ENCODE measurements at regions not wholly inside any gene's neighbourhood (a gene's known extent, or its start where the extent isn't known, plus 50 kb on each side); places are given as distances from the start of the nearest gene placed in this dataset.
"Not testable (repeated sequence)": the region's sequence is repeated elsewhere in the genome, so short reads cannot be mapped to it uniquely, and the experiment has no call there.

- no peak for TF ChIP-seq CTCF (IDR thresholded peaks at IDR 0.05; ENCODE audit: low read depth, low read length, missing control alignments)
- no peak for DNase-seq (ENCODE audit: extremely low read depth, low read depth)
- no peak overlapping the region for H3K4me3 ChIP-seq (replicated peaks; ENCODE audit: low read depth, low read length)
Observed at GRCh38 chr1:79896140-79896539, 889.6 kb upstream of the ADGRL4 start.

GRCh38 chr1:79895573-79895972 lies 889.0 kb upstream of the ADGRL4 start:
- DNase-seq (ENCODE audit: extremely low read depth, low read depth), result no peak
- no peak overlapping the region for H3K4me3 ChIP-seq (replicated peaks; ENCODE audit: low read depth, low read length)
- TF ChIP-seq CTCF (IDR thresholded peaks at IDR 0.05; ENCODE audit: low read depth, low read length, missing control alignments), result no peak

GRCh38 chr1:79894129-79894528 lies 887.6 kb upstream of the ADGRL4 start:
- not testable (repeated sequence) for DNase-seq (ENCODE audit: extremely low read depth, low read depth); H3K4me3 ChIP-seq (replicated peaks; ENCODE audit: low read depth, low read length)

GRCh38 chr1:79887059-79887458 lies 880.5 kb upstream of the ADGRL4 start:
- no peak for TF ChIP-seq CTCF (IDR thresholded peaks at IDR 0.05; ENCODE audit: low read depth, low read length, missing control alignments)
- no peak overlapping the region for H3K4me3 ChIP-seq (replicated peaks; ENCODE audit: low read depth, low read length)
- DNase-seq (ENCODE audit: extremely low read depth, low read depth), result no peak

GRCh38 chr1:79885101-79885500 lies 878.6 kb upstream of the ADGRL4 start:
- no peak for DNase-seq (ENCODE audit: extremely low read depth, low read depth)
- TF ChIP-seq CTCF (IDR thresholded peaks at IDR 0.05; ENCODE audit: low read depth, low read length, missing control alignments), result no peak
- H3K4me3 ChIP-seq (replicated peaks; ENCODE audit: low read depth, low read length), result no peak overlapping the region

GRCh38 chr1:79877086-79877485 lies 870.6 kb upstream of the ADGRL4 start:
- no peak for TF ChIP-seq CTCF (IDR thresholded peaks at IDR 0.05; ENCODE audit: low read depth, low read length, missing control alignments)
- H3K4me3 ChIP-seq (replicated peaks; ENCODE audit: low read depth, low read length), result no peak overlapping the region
- DNase-seq (ENCODE audit: extremely low read depth, low read depth), result no peak

- no peak for DNase-seq (ENCODE audit: extremely low read depth, low read depth)
- H3K4me3 ChIP-seq (replicated peaks; ENCODE audit: low read depth, low read length), result no peak overlapping the region
- no peak for TF ChIP-seq CTCF (IDR thresholded peaks at IDR 0.05; ENCODE audit: low read depth, low read length, missing control alignments)
Observed at GRCh38 chr1:79875187-79875586, 868.7 kb upstream of the ADGRL4 start.
